ENCODE measurements at regions not wholly inside any gene's neighbourhood (a gene's known extent, or its start where the extent isn't known, plus 50 kb on each side); places are given as distances from the start of the nearest gene placed in this dataset.

GRCh38 chr7:10245406-10245805 lies 728.3 kb upstream of the PHF14 start:
- TF ChIP-seq CTCF (conservative IDR thresholded peaks at IDR 0.05; ENCODE audit: low read depth, low read length) (no peak), EZH2 (IDR thresholded peaks at IDR 0.05; ENCODE audit: borderline replicate concordance, low read depth, low read length, poor library complexity, severe bottlenecking) (no peak)
